ENCODE measurements at regions not wholly inside any gene's neighbourhood (a gene's known extent, or its start where the extent isn't known, plus 50 kb on each side); places are given as distances from the start of the nearest gene placed in this dataset.

DNA sequence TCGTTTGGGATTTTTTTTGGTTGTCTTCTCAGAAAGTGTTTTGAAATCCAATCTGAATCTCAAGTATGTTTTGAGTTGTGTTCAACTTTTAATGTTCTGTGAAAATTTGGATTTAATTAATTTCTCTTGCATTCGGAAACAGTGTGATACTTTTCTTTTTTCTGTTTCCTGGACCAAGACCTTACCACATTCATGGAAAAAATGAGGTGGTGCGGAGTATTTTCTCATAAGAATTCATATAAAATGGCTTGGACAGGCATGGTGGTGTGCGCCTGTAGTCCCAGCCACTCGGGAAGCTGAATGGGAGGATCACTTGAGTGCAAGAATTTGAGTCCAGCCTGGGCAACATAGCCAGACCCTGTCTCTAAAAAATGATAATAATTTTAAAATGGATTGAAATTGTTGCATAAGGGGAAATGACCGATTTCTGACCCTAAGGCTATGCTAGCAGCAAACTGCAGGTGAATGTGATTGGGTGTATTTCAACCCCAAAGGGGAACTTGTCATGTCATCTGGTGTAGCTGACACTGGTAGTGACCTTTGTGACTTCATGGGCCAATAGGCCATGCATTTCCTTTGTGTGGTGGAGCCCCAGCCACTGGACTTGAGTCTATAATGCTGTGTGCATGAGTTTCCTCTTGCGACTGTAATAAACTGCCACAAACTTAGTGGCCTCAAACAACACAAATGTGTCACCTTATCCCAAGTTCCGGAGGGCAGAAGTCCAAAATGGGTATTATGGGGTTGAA lies 123.5 kb upstream of the RFLNA start:
- Histone ChIP-seq H2BK15ac (ENCODE audit: low read length) (no peak overlapping the region), H3K23ac (ENCODE audit: low read depth, low read length, poor library complexity) (no peak overlapping the region), H3K4me2 (ENCODE audit: insufficient read depth, low read length, poor library complexity, severe bottlenecking) (no peak overlapping the region), H2AFZ (ENCODE audit: low read length) (no peak overlapping the region), H4K91ac (ENCODE audit: low read depth, low read length, poor library complexity) (no peak overlapping the region), H2BK120ac (ENCODE audit: low read depth, low read length) (no peak overlapping the region), H3K9me3 (replicated peaks in 1 of 2; ENCODE audit: control insufficient read depth in 2 of 2, insufficient read depth in 1 of 2, low read depth in 1 of 2, low read length in 2 of 2) (peaks cover 0 to 9% of the 10 kb centered on the region in 2 donors), H3K4ac (ENCODE audit: low read length) (no peak overlapping the region), H3K4me1 (ENCODE audit: control insufficient read depth in 2 of 2, insufficient read depth in 1 of 2, low read depth in 1 of 2, low read length in 2 of 2) (no peaks in the 10 kb centered on the region), H3K9ac (ENCODE audit: low read depth, low read length, poor library complexity) (no peak overlapping the region), H3K79me1 (ENCODE audit: low read depth, low read length) (no peaks in the 10 kb centered on the region), H2BK5ac (ENCODE audit: low read length) (no peak overlapping the region), H2BK12ac (ENCODE audit: low read length) (no peak overlapping the region), H2AK5ac (ENCODE audit: low read depth, low read length) (no peak overlapping the region), H3K14ac (ENCODE audit: low read length) (no peak overlapping the region), H3K4me3 (ENCODE audit: low read length in 2 of 2) (no peak overlapping the region), H3K27ac (replicated peaks; ENCODE audit: low read length) (no peak overlapping the region), H4K8ac (ENCODE audit: low read depth, low read length) (no peak overlapping the region), H3K36me3 (replicated peaks in 1 of 2; ENCODE audit: control insufficient read depth in 2 of 2, insufficient read depth in 2 of 2, low read length in 2 of 2) (no peaks in the 10 kb centered on the region), H3K18ac (ENCODE audit: low read length) (no peak overlapping the region), H3K27me3 (ENCODE audit: control insufficient read depth in 3 of 3, insufficient read depth in 3 of 3, low read depth in 1 of 3, low read length in 3 of 3) (peaks cover 0 to 3% (median 0%) of the 10 kb centered on the region in 3 experiments)
- no peak for DNase-seq (ENCODE audit: low spot score)
- WGBS, 2 donors (ENCODE audit: extremely low coverage in 2 of 2, insufficient read length in 2 of 2, insufficient replicate concordance in 1 of 2) = no CpG with 5 or more reads among the region's 8 CpGs

GRCh38 chr12:124172636-124173035 lies 122.3 kb upstream of the RFLNA start:
- no peak overlapping the region for H3K23ac ChIP-seq (ENCODE audit: low read depth, low read length, poor library complexity)
- H3K4me2 ChIP-seq (ENCODE audit: insufficient read depth, low read length, poor library complexity, severe bottlenecking) = no peak overlapping the region
- H2AK5ac ChIP-seq (ENCODE audit: low read depth, low read length) = no peak overlapping the region
- no peak overlapping the region for H3K18ac ChIP-seq (ENCODE audit: low read length)
- no peak overlapping the region for H3K9ac ChIP-seq (ENCODE audit: low read depth, low read length, poor library complexity)
- no peak overlapping the region for H3K4me3 ChIP-seq (ENCODE audit: low read length in 2 of 2)
- peaks cover 0 to 2% of the 10 kb centered on the region in 2 donors for H3K4me1 ChIP-seq (ENCODE audit: control insufficient read depth in 2 of 2, insufficient read depth in 1 of 2, low read depth in 1 of 2, low read length in 2 of 2)
- no peak overlapping the region for H2BK15ac ChIP-seq (ENCODE audit: low read length)
- H3K14ac ChIP-seq (ENCODE audit: low read length) = no peak overlapping the region
- no peaks in the 10 kb centered on the region for H3K36me3 ChIP-seq (replicated peaks in 1 of 2; ENCODE audit: control insufficient read depth in 2 of 2, insufficient read depth in 2 of 2, low read length in 2 of 2)
- DNase-seq (ENCODE audit: low spot score) = no peak
- H3K27ac ChIP-seq (replicated peaks; ENCODE audit: low read length) = no peak overlapping the region
- no peak overlapping the region for H2AFZ ChIP-seq (ENCODE audit: low read length)
- no peak overlapping the region for H4K8ac ChIP-seq (ENCODE audit: low read depth, low read length)
- no peaks in the 10 kb centered on the region for H3K79me1 ChIP-seq (ENCODE audit: low read depth, low read length)
- H3K9me3 ChIP-seq (replicated peaks in 1 of 2; ENCODE audit: control insufficient read depth in 2 of 2, insufficient read depth in 1 of 2, low read depth in 1 of 2, low read length in 2 of 2) = peaks cover 0 to 9% of the 10 kb centered on the region in 2 donors
- peaks cover 0 to 3% (median 0%) of the 10 kb centered on the region in 3 experiments for H3K27me3 ChIP-seq (ENCODE audit: control insufficient read depth in 3 of 3, insufficient read depth in 3 of 3, low read depth in 1 of 3, low read length in 3 of 3)
- no peak overlapping the region for H2BK12ac ChIP-seq (ENCODE audit: low read length)
- H2BK5ac ChIP-seq (ENCODE audit: low read length) = no peak overlapping the region
- H3K4ac ChIP-seq (ENCODE audit: low read length) = no peak overlapping the region
- no peak overlapping the region for H2BK120ac ChIP-seq (ENCODE audit: low read depth, low read length)
- no peak overlapping the region for H4K91ac ChIP-seq (ENCODE audit: low read depth, low read length, poor library complexity)
- WGBS, 2 donors (ENCODE audit: extremely low coverage in 2 of 2, insufficient read length in 2 of 2, insufficient replicate concordance in 1 of 2) = no CpG with 5 or more reads among the region's 6 CpGs

DNA sequence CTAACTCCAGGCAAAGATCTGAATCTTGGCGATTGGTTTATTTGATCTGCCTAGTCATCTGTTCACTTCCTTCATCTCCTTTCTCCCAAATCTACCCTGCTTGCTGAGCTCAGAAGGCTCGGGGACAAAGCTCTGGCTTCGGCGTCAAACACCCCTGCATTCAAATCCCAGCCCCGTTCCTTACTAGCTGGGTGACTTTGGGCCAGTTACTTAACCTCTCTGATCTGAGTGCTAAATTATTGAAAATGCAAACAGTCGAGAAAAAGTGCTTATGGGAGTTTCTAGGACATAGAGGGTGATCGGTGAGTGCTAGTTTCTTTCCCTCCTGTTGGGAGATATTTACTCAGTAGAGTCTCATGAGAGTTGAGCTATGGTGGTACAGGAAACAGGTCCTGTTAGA lies 121.2 kb upstream of the RFLNA start:
- Histone ChIP-seq H3K9ac (ENCODE audit: low read depth, low read length, poor library complexity) (no peak overlapping the region), H3K79me1 (ENCODE audit: low read depth, low read length) (no peaks in the 10 kb centered on the region)
- WGBS, 2 donors (ENCODE audit: extremely low coverage in 2 of 2, insufficient read length in 2 of 2, insufficient replicate concordance in 1 of 2) = no CpG with 5 or more reads among the region's 7 CpGs

GRCh38 chr12:124174451-124175348 lies 120.2 kb upstream of the RFLNA start:
- H3K27me3 ChIP-seq (ENCODE audit: control insufficient read depth in 3 of 3, insufficient read depth in 3 of 3, low read depth in 1 of 3, low read length in 3 of 3) = peaks cover 0 to 3% (median 0%) of the 10 kb centered on the region in 3 experiments
- WGBS, 2 donors (ENCODE audit: extremely low coverage in 2 of 2, insufficient read length in 2 of 2, insufficient replicate concordance in 1 of 2) = no CpG with 5 or more reads among the region's 17 CpGs
- no peak overlapping the region for H3K27ac ChIP-seq (replicated peaks; ENCODE audit: low read length)
- H2BK5ac ChIP-seq (ENCODE audit: low read length) = no peak overlapping the region
- no peak overlapping the region for H3K4me2 ChIP-seq (ENCODE audit: insufficient read depth, low read length, poor library complexity, severe bottlenecking)
- peak overlapping the region; percentile 12 for H3K23ac ChIP-seq (ENCODE audit: low read depth, low read length, poor library complexity)
- no peak overlapping the region for H4K91ac ChIP-seq (ENCODE audit: low read depth, low read length, poor library complexity)
- H3K4me1 ChIP-seq (ENCODE audit: control insufficient read depth in 2 of 2, insufficient read depth in 1 of 2, low read depth in 1 of 2, low read length in 2 of 2) = peaks cover 0 to 2% of the 10 kb centered on the region in 2 donors
- DNase-seq (ENCODE audit: low spot score) = no peak
- no peak overlapping the region for H2AK5ac ChIP-seq (ENCODE audit: low read depth, low read length)
- H4K8ac ChIP-seq (ENCODE audit: low read depth, low read length) = no peak overlapping the region
- H3K36me3 ChIP-seq (replicated peaks in 1 of 2; ENCODE audit: control insufficient read depth in 2 of 2, insufficient read depth in 2 of 2, low read length in 2 of 2) = no peaks in the 10 kb centered on the region
- H3K79me1 ChIP-seq (ENCODE audit: low read depth, low read length) = no peaks in the 10 kb centered on the region
- no peak overlapping the region for H3K18ac ChIP-seq (ENCODE audit: low read length)
- H3K4ac ChIP-seq (ENCODE audit: low read length) = no peak overlapping the region
- H2BK12ac ChIP-seq (ENCODE audit: low read length) = no peak overlapping the region
- no peak overlapping the region for H2BK120ac ChIP-seq (ENCODE audit: low read depth, low read length)
- H2BK15ac ChIP-seq (ENCODE audit: low read length) = no peak overlapping the region
- peaks cover 0 to 6% of the 10 kb centered on the region in 2 donors for H3K9me3 ChIP-seq (replicated peaks in 1 of 2; ENCODE audit: control insufficient read depth in 2 of 2, insufficient read depth in 1 of 2, low read depth in 1 of 2, low read length in 2 of 2)
- no peak overlapping the region for H3K14ac ChIP-seq (ENCODE audit: low read length)
- no peak overlapping the region for H2AFZ ChIP-seq (ENCODE audit: low read length)
- H3K4me3 ChIP-seq (ENCODE audit: low read length in 2 of 2) = no peak overlapping the region
- H3K9ac ChIP-seq (ENCODE audit: low read depth, low read length, poor library complexity) = no peak overlapping the region

More for the DNA sequence above, 121.2 kb upstream of the RFLNA start:
- H3K27ac ChIP-seq (replicated peaks; ENCODE audit: low read length) = no peak overlapping the region
- no peaks in the 10 kb centered on the region for H3K36me3 ChIP-seq (replicated peaks in 1 of 2; ENCODE audit: control insufficient read depth in 2 of 2, insufficient read depth in 2 of 2, low read length in 2 of 2)
- no peak overlapping the region for H2BK5ac ChIP-seq (ENCODE audit: low read length)
- H2BK120ac ChIP-seq (ENCODE audit: low read depth, low read length) = no peak overlapping the region
- no peak overlapping the region for H3K23ac ChIP-seq (ENCODE audit: low read depth, low read length, poor library complexity)
- H3K14ac ChIP-seq (ENCODE audit: low read length) = no peak overlapping the region
- H4K91ac ChIP-seq (ENCODE audit: low read depth, low read length, poor library complexity) = no peak overlapping the region
- H3K4me1 ChIP-seq (ENCODE audit: control insufficient read depth in 2 of 2, insufficient read depth in 1 of 2, low read depth in 1 of 2, low read length in 2 of 2) = peaks cover 0 to 2% of the 10 kb centered on the region in 2 donors
- no peak overlapping the region for H4K8ac ChIP-seq (ENCODE audit: low read depth, low read length)
- no peak overlapping the region for H2BK12ac ChIP-seq (ENCODE audit: low read length)
- H2AK5ac ChIP-seq (ENCODE audit: low read depth, low read length) = no peak overlapping the region
- no peak overlapping the region for H3K4me2 ChIP-seq (ENCODE audit: insufficient read depth, low read length, poor library complexity, severe bottlenecking)
- H3K4me3 ChIP-seq (ENCODE audit: low read length in 2 of 2) = no peak overlapping the region
- peaks cover 0 to 3% (median 0%) of the 10 kb centered on the region in 3 experiments for H3K27me3 ChIP-seq (ENCODE audit: control insufficient read depth in 3 of 3, insufficient read depth in 3 of 3, low read depth in 1 of 3, low read length in 3 of 3)
- peaks cover 0 to 9% of the 10 kb centered on the region in 2 donors for H3K9me3 ChIP-seq (replicated peaks in 1 of 2; ENCODE audit: control insufficient read depth in 2 of 2, insufficient read depth in 1 of 2, low read depth in 1 of 2, low read length in 2 of 2)
- no peak overlapping the region for H2BK15ac ChIP-seq (ENCODE audit: low read length)
- H2AFZ ChIP-seq (ENCODE audit: low read length) = no peak overlapping the region
- DNase-seq (ENCODE audit: low spot score) = no peak
- H3K4ac ChIP-seq (ENCODE audit: low read length) = no peak overlapping the region
- no peak overlapping the region for H3K18ac ChIP-seq (ENCODE audit: low read length)
